GM12873 (cell line): ENCODE measurements at regions not wholly inside any gene's neighbourhood (a gene's known extent, or its start where the extent isn't known, plus 50 kb on each side); places are given as distances from the start of the nearest gene placed in this dataset.
A peak's percentile ranks its signal among the peaks of the same experiment; 100 is the strongest.

Source experiments
- CTCF ChIP-seq: IDR thresholded peaks from 2 replicates; pipeline ENCODE4 v1.5.1; 2012; ENCODE audit warnings: low read depth, mild to moderate bottlenecking, moderate library complexity, low read length, control low read depth; ENCODE audit not compliant: insufficient read depth; ENCODE audit errors: missing control alignments

GRCh38 chr17:74089380-74089779 is 114.1 kb upstream of the RPL38 start:
- no peak for TF ChIP-seq CTCF

GRCh38 chr17:74089869-74090464 is 113.5 kb upstream of the RPL38 start:
- peak; percentile 98 for TF ChIP-seq CTCF

GRCh38 chr17:74094651-74095050 is 108.8 kb upstream of the RPL38 start:
- TF ChIP-seq CTCF: no peak

- no peak for TF ChIP-seq CTCF
Measured at GRCh38 chr17:74096456-74096855, 107.0 kb upstream of the RPL38 start.

- TF ChIP-seq CTCF: no peak
Measured at GRCh38 chr17:74097450-74098135, 105.9 kb upstream of the RPL38 start.

GRCh38 chr17:74098136-74099024 is 105.1 kb upstream of the RPL38 start:
- no peak for TF ChIP-seq CTCF

GRCh38 chr17:74099442-74100340 is 103.8 kb upstream of the RPL38 start:
- TF ChIP-seq CTCF: no peak
